Activated CD4-positive, alpha-beta memory T cell treated with anti-CD3 and anti-CD28 coated beads for 36 hours (primary cell): ENCODE measurements at regions not wholly inside any gene's neighbourhood (a gene's known extent, or its start where the extent isn't known, plus 50 kb on each side); places are given as distances from the start of the nearest gene placed in this dataset.

ENCODE experiments used
- CTCF ChIA-PET: fragments of 350-600 bp; sonication (Branson Sonifier 250); formaldehyde crosslinking; loops from one replicate; lab custom pipeline; 2021; ENCODE audit warnings: antibody characterized with exemption, inconsistent platforms; lab: Charles Lee
- POLR2A ChIA-PET: fragments of 350-600 bp; sonication (Branson Sonifier 250); formaldehyde crosslinking; loops from one replicate; lab custom pipeline; 2021; ENCODE audit warnings: antibody characterized with exemption; lab: Charles Lee
- DNase-seq: peaks from one replicate; pipeline ENCODE4 v3.0.0-alpha.2; 2020
- H3K27ac Mint-ChIP-seq: one replicate; pipeline ENCODE4 v1.8.0; 2021; ENCODE audit warnings: mixed read lengths
- H3K27me3 Mint-ChIP-seq: one replicate; pipeline ENCODE4 v1.8.0; 2021; ENCODE audit warnings: mixed read lengths
- H3K36me3 Mint-ChIP-seq: one replicate; pipeline ENCODE4 v1.8.0; 2021; ENCODE audit warnings: mixed read lengths
- H3K4me1 Mint-ChIP-seq: one replicate; pipeline ENCODE4 v1.8.0; 2021; ENCODE audit warnings: low read depth, mixed read lengths
- H3K4me3 Mint-ChIP-seq: one replicate; pipeline ENCODE4 v1.8.0; 2021; ENCODE audit warnings: mild to moderate bottlenecking, mixed read lengths
- H3K9me3 Mint-ChIP-seq: one replicate; pipeline ENCODE4 v1.8.0; 2021; ENCODE audit warnings: mixed read lengths
- intact Hi-C: fragments of 100-400 bp; cut with micrococcal nuclease; formaldehyde crosslinking; loops from one replicate; pipeline ENCODE4 v1.15.1; 2023

DNA sequence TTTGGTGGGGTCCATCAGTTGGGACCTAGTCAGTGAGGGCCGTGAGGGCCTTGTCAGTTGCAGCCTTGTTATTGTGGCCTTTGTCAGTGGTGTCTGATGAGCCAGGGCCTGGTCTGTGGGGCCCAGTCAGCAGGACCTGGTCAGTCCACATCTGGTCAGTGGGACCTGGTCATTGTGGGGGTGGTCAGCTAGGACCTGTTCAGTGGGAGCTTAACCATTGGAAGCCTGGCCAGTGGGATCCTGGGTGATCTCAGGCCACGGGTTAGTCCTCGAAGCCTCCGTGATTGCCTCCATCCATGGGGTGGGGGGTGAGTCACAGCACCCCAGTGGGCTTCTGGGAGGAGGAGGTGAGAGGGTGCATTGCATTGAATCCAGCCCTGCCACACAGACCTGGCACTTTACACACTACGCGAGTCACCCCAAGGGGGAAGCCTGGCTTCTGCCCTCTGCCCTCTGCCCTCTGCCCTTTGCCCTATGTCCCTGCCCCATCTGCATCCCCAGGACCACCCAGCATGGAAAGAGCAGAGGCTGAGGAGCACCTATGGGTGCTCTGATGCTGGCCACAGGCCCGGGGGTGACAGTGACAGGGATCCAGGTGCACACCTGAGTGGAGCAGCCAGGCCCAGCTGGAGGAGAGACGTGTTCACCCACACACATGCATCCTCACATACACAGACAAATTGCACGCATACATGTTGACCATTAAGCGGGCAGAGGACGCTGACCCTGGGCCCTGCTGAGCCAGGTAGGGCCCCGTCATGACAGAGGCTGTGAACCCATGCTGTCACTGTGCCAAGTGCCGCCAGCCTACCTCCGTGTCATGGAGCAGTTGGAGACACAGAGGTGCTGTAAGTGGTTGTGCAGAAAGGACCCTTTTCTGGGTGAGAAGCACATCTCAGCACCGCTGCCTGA is 59.8 kb upstream of the TPM4 start:
- no peak overlapping the region for H3K27ac Mint-ChIP-seq
- H3K36me3 Mint-ChIP-seq: no peaks in the 10 kb centered on the region
- H3K4me1 Mint-ChIP-seq: no peaks in the 10 kb centered on the region
- DNase-seq: no peak
- CTCF ChIA-PET: no interaction called here
- POLR2A ChIA-PET: no interaction called here
- H3K4me3 Mint-ChIP-seq: no peak overlapping the region
- H3K27me3 Mint-ChIP-seq: no peaks in the 10 kb centered on the region
- H3K9me3 Mint-ChIP-seq: no peaks in the 10 kb centered on the region
- intact Hi-C loops: no loop called here

DNA sequence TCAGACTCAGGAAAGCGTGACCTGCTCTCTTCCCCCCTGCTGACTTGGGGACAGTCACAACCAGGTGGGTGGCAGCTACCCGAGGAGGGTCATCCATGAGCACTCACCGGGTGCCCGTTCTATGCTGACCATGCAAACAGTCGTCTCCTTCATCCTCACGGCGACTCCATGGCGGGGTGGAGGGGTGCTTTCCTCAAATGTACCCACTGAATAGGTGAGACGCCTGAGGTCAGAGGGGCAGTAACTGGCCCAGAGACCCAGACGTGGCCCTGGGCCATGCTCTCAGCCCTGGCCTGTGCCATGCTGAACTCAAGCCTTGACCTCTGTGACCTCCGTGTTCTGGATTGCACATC is 59.2 kb upstream of the TPM4 start:
- no peak overlapping the region for H3K27ac Mint-ChIP-seq
- intact Hi-C loops: no loop called here
- H3K4me1 Mint-ChIP-seq: no peaks in the 10 kb centered on the region
- H3K36me3 Mint-ChIP-seq: no peaks in the 10 kb centered on the region
- ChIA-PET CTCF (no interaction called here), POLR2A (no interaction called here)
- H3K9me3 Mint-ChIP-seq: no peaks in the 10 kb centered on the region
- H3K4me3 Mint-ChIP-seq: no peak overlapping the region
- DNase-seq: no peak
- H3K27me3 Mint-ChIP-seq: no peaks in the 10 kb centered on the region

DNA sequence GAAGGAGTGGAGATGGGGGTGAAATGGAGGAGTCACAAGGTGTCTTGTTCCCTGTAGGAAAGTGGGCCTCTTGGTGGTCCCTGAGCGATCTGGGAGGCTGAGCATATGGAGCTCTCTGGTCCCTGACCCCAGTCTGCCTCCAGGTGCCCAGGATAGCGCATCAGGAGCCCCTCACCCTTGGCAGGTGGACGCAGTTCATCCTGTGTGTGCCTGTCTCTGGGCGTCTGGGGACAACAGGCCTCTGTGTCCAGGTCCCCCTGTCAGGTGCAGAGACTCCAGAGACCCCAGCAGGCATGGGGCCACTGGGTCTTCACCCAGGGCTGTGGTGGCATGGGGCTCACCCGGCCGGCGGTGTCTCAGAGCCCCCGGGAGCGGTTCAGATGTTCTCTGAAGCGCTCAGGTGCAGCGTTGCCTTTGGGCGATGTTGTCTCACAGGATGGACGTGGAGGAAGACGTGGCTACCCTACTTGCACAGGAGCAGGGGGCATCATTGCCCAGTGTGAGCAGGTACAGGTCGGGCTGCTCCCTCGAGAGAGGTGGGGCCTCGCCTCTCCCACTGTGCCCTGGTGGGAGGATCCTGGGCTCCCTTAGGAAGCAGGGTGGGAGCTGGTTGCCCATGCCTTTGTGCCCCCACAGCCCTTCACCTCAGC is 58.1 kb upstream of the TPM4 start:
- ChIA-PET POLR2A (no interaction called here), CTCF (no interaction called here)
- no peak for DNase-seq
- Mint-ChIP-seq H3K4me1 (no peaks in the 10 kb centered on the region), H3K36me3 (no peaks in the 10 kb centered on the region), H3K9me3 (no peaks in the 10 kb centered on the region), H3K4me3 (no peak overlapping the region), H3K27me3 (no peaks in the 10 kb centered on the region), H3K27ac (no peak overlapping the region)
- intact Hi-C loops: no loop called here

DNA sequence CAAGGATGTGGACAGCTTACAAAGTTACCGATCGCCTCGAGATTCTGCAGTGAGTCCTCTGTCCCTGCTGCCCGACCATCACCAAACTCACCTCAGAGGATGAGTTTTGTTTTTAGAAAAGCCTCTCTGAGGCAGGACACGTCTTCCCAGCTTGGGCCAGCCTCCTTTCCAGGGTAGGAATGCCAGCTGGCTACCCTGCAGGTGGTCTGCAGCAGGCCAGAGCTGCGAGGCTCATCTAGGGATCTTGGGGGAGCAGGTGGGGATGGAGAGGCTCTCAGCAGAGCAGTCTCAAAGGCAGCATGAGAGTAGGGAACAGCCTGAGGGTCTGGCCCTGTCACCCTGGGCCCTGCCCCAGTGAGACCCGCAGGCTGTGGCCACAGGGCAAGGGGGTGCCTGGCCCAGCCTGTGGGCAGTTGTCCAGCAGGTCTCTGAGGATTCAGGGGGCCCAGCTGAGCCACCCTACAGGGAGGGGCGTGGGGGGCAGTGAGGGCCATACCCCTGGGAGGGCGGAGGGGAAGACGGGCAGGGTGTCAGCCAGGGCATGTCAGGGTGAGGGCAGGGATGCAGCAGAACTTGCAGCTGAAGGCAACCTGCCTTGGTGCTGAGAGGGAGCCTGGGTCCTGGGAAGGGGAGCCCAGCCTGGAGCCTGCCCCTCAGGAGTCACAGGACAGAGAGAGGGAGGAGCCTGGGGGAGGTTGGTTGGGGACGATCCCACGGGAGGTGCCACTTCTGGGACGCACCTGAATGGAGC is 57.3 kb upstream of the TPM4 start:
- Mint-ChIP-seq H3K4me3 (no peak overlapping the region), H3K9me3 (no peaks in the 10 kb centered on the region), H3K36me3 (no peaks in the 10 kb centered on the region), H3K27ac (no peak overlapping the region), H3K4me1 (no peaks in the 10 kb centered on the region), H3K27me3 (no peaks in the 10 kb centered on the region)
- intact Hi-C loops: no loop called here
- ChIA-PET POLR2A (no interaction called here), CTCF (no interaction called here)
- no peak for DNase-seq

DNA sequence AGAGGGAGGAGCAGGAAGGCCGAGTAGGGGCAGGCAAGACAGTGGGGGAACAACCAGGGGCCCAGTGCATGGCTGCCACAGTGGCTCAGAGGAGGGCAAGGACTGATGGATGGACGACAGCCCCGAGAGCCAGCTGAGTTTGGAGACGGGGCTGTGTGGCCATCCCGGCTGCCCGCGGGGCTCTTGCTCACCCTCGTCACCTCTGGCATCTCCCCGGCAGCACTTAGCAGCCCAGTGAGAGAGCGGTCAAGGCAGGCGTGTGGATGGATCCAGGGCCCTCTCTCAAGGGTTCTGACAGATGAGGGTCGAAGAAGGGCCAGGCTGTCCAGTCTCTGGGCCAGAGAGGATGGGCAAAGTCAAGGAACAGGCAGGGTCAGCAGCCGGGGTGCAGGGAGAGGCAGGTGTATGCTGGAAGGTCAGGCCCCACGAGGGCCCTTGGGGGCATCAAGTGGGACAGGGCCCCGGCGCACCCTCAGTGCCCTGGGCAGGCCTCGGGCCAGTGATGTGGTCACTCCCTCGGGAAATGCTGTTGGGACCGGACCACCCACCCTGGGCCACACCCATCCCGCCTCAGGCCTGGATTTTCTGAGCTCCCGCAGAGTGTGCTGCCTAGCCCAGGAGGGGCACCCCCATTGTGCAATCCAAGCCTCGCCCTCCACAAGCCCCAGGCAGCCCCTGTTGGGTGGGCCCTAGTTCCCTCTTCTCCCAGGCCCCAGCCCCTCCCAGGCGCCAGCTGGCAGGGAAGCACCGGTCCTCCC is 56.4 kb upstream of the TPM4 start:
- Mint-ChIP-seq H3K27ac (no peak overlapping the region), H3K9me3 (no peaks in the 10 kb centered on the region), H3K27me3 (no peaks in the 10 kb centered on the region), H3K4me1 (no peaks in the 10 kb centered on the region), H3K36me3 (no peaks in the 10 kb centered on the region), H3K4me3 (no peak overlapping the region)
- CTCF ChIA-PET: no interaction called here
- no peak for DNase-seq
- POLR2A ChIA-PET: no interaction called here
- intact Hi-C loops: no loop called here

DNA sequence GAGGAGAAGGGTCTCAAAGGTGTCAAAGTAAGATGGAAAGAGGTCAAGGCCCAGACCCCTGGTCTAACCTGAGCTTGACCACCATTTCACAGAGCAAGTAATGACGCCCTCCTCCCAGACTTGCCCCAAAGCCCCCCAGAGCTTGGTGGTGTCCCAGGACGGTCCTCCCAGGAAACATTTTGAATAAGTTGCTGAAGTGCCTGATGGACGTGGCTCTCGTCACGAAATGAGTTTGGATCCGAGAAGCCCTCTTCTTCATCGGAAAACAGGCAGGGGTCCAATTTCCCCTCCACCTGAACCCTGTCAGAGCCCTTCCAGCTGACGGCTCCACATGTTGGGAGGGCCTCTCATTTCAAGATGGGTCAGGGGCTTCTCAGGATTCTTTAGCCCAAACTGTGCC is 54.5 kb upstream of the TPM4 start:
- ChIA-PET CTCF (interaction anchor here (0.6 kb wide), 1 partner anchor 692 kb away, joined by 8 read pairs; no protein-coding TSS in a partner anchor), POLR2A (interaction anchor here (0.6 kb wide), 1 partner anchor 159 kb away, joined by 3 read pairs; no protein-coding TSS in a partner anchor)
- no peak overlapping the region for H3K4me3 Mint-ChIP-seq
- H3K27ac Mint-ChIP-seq: no peak overlapping the region
- H3K36me3 Mint-ChIP-seq: no peaks in the 10 kb centered on the region
- no peaks in the 10 kb centered on the region for H3K4me1 Mint-ChIP-seq
- H3K27me3 Mint-ChIP-seq: no peaks in the 10 kb centered on the region
- intact Hi-C loops: no loop called here
- no peaks in the 10 kb centered on the region for H3K9me3 Mint-ChIP-seq
- no peak for DNase-seq

DNA sequence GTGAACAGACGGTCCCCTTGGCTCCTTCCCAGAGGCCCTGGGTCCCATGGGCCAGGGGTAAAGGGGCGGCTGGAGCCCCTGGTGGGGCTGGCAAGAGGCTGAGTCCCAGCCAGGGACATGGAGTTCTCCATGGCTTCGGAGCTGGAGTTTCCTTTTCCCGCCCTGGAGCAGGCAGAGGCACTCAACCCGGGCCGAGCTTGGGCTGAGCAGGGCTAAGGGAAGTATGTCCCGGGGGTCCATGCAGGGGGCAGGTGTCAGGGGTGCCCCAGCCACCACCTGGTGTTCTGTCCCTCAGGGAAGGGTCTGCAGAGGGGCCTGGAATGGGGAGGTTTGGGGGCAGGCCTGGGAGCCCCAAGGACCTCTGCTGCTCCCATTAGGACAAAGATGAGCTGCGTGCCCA is 54.0 kb upstream of the TPM4 start:
- CTCF ChIA-PET: no interaction called here

DNA sequence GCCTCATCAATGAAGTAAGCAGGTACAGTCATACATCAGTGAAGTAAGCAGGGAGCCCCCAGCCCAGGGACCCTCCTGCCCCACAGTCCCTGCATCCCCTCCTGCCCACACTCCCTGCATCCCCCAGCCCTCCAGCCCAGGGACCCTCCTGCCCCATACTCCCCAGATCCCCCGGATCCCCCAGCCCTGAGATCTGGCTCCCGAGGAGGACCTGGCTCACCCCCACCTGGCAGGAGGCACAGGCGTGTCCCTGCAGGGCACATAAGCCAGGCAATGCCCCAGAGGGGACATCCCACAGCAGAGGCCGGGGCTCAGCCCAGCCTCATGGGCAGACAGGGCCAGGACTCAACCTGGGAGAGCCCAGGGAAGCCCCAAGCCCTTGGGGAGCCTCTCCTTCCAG is 53.6 kb upstream of the TPM4 start:
- Mint-ChIP-seq H3K4me3 (no peak overlapping the region), H3K36me3 (no peaks in the 10 kb centered on the region), H3K9me3 (no peaks in the 10 kb centered on the region), H3K27me3 (no peaks in the 10 kb centered on the region), H3K4me1 (peaks cover 8% of the 10 kb centered on the region), H3K27ac (no peak overlapping the region)
- DNase-seq: no peak
- ChIA-PET POLR2A (no interaction called here), CTCF (no interaction called here)
- intact Hi-C loops: no loop called here

More for the DNA sequence above, 54.0 kb upstream of the TPM4 start:
- H3K9me3 Mint-ChIP-seq: no peaks in the 10 kb centered on the region
- DNase-seq: no peak
- no peak overlapping the region for H3K4me3 Mint-ChIP-seq
- POLR2A ChIA-PET: interaction anchor here (0.6 kb wide), 1 partner anchor 158 kb away, joined by 3 read pairs; no protein-coding TSS in a partner anchor
- no peaks in the 10 kb centered on the region for H3K36me3 Mint-ChIP-seq
- H3K27me3 Mint-ChIP-seq: no peaks in the 10 kb centered on the region
- intact Hi-C loops: no loop called here
- H3K4me1 Mint-ChIP-seq: peaks cover 4% of the 10 kb centered on the region
- H3K27ac Mint-ChIP-seq: no peak overlapping the region

DNA sequence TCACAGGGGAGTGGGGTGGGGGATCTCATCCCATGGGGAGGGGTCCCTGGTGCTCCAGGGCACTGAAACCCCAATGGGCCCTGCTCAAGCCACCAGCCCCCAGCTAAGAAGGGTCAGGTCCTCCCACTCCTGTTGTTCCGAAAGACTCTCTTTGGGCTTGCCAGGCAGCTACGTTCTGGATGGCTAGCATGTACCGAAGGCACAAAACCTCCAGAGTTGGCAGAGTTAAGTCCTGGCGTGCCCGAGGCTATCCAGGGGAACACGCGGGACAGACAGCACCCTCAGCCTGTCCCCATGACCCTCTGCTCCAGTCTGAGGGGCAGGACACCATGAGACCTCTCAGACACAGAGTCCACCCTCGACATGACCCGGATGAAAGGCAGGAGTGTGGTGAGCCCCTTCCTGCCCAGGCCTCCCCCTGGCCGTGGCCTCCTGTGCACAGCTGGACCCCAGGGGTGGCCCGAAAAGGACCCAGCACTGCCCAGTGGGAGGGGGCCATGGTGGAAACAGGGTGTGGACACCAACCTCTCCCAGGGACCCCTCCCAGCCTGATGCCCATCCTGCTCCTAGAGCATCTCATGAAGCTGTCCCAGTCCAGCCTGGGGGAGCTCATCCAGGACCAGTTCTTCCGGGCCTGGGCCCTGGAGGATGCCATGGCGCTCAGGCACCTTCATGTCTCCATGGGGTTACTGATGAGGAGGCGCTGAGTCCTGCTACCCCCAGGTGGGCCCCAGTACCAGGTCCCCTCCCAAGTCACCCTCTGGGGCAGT is 53.0 kb upstream of the TPM4 start:
- no peaks in the 10 kb centered on the region for H3K27me3 Mint-ChIP-seq
- no peaks in the 10 kb centered on the region for H3K9me3 Mint-ChIP-seq
- ChIA-PET POLR2A (no interaction called here), CTCF (no interaction called here)
- no peak overlapping the region for H3K27ac Mint-ChIP-seq
- H3K4me3 Mint-ChIP-seq: no peak overlapping the region
- peaks cover 9% of the 10 kb centered on the region for H3K4me1 Mint-ChIP-seq
- intact Hi-C loops: no loop called here
- DNase-seq: no peak
- H3K36me3 Mint-ChIP-seq: no peaks in the 10 kb centered on the region

DNA sequence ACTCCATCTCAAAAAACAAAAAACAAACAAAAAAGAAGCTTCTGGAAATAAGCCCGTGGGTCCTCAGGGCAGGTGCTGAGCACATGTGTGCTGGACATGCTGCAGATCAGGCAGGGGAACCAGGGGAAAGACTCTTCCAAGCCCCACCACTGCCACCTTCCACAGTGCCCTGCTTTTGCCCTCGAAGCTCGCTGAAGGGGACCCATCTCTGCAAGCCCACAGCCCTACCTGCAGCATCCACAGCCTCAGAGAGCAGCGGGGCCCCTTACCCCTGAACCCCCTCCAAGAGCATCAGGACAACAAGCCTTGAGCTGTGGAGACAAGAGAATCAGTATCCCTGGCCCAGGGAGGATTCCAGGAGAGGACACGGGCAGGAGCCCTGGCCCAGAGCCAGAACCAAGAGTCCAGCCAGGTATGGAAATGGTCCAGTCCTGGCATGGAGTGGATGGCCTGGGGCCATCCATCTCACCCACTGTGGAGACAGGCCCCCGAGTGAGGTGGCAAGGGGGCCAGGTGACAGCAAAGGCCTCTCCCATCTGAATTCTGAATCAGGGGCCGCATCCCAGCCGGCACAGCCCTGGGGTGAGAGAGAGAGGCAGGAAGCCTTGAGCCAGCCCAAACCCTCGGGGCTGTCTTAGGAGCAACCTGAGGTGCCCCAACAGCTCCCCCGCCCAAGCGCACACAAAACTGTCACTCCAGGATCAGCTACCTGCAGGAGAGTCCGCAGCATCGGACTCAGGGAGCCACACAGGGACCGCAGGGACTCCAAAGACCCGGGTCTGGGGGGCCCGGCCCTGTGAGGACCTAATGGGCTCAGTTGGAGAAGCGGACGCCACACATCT is 51.8 kb upstream of the TPM4 start:
- intact Hi-C loops: no loop called here
- H3K4me1 Mint-ChIP-seq: peaks cover 9% of the 10 kb centered on the region
- no peak overlapping the region for H3K4me3 Mint-ChIP-seq
- H3K36me3 Mint-ChIP-seq: no peaks in the 10 kb centered on the region
- CTCF ChIA-PET: interaction anchor here (0.6 kb wide), 1 partner anchor 156 kb away, joined by 3 read pairs; no protein-coding TSS in a partner anchor
- H3K27me3 Mint-ChIP-seq: no peaks in the 10 kb centered on the region
- H3K27ac Mint-ChIP-seq: no peak overlapping the region
- H3K9me3 Mint-ChIP-seq: no peaks in the 10 kb centered on the region
- DNase-seq: no peak
- POLR2A ChIA-PET: no interaction called here
